ENCODE measurements at regions not wholly inside any gene's neighbourhood (a gene's known extent, or its start where the extent isn't known, plus 50 kb on each side); places are given as distances from the start of the nearest gene placed in this dataset.

GRCh38 chr16:26550111-26550610 lies 516.6 kb upstream of the C16orf82 start:
- no peaks in the 10 kb centered on the region for H3K4me1 ChIP-seq (replicated peaks in 1 of 2; ENCODE audit: control insufficient read depth in 2 of 2, insufficient read depth in 2 of 2, low read length in 2 of 2)
- WGBS (ENCODE audit: insufficient coverage, low coverage, missing lambda C conversion rate): 2% methylated on average over 3 of the region's 3 CpGs
- FAIRE-seq: no peak
- ChIA-PET CTCF (ENCODE audit: low intra/inter-chr PET ratio) (no interaction called here), POLR2A (no interaction called here)
- no peak for ATAC-seq
- H3K9me1 ChIP-seq (ENCODE audit: control insufficient read depth, insufficient read depth, low read length): no peaks in the 10 kb centered on the region
- H2AFZ ChIP-seq (ENCODE audit: low read depth, low read length): no peak overlapping the region
- H3K4me3 ChIP-seq: no peak overlapping the region
- no peak for DNase-seq (ENCODE audit: extremely low read depth in 1 of 4, low spot score in 3 of 4)
- no peaks in the 10 kb centered on the region for H3K79me2 ChIP-seq (ENCODE audit: control insufficient read depth, insufficient read depth, low read length)
- TF ChIP-seq POLR2B (IDR thresholded peaks at IDR 0.05; ENCODE audit: low read depth, partially characterized antibody): no peak
- no peak for TF ChIP-seq MITF (IDR thresholded peaks at IDR 0.05)
- TF ChIP-seq, protein P1, sequence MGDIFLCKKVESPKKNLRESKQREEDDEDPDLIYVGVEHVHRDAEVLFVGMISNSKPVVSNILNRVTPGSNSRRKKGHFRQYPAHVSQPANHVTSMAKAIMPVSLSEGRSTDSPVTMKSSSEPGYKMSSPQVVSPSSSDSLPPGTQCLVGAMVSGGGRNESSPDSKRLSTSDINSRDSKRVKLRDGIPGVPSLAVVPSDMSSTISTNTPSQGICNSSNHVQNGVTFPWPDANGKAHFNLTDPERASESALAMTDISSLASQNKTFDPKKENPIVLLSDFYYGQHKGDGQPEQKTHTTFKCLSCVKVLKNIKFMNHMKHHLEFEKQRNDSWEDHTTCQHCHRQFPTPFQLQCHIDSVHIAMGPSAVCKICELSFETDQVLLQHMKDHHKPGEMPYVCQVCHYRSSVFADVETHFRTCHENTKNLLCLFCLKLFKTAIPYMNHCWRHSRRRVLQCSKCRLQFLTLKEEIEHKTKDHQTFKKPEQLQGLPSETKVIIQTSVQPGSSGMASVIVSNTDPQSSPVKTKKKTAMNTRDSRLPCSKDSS (IDR thresholded peaks at IDR 0.05; ENCODE audit: low read depth, partially characterized antibody): no peak
- no peak for TF ChIP-seq NFE2 (IDR thresholded peaks at IDR 0.05; ENCODE audit: low read depth)
- TF ChIP-seq SRF (CRISPR knock-in tag; IDR thresholded peaks at IDR 0.05): no peak
- TF ChIP-seq PURB (CRISPR knock-in tag; IDR thresholded peaks at IDR 0.05; ENCODE audit: low read depth): no peak
- TF ChIP-seq, protein P2, sequence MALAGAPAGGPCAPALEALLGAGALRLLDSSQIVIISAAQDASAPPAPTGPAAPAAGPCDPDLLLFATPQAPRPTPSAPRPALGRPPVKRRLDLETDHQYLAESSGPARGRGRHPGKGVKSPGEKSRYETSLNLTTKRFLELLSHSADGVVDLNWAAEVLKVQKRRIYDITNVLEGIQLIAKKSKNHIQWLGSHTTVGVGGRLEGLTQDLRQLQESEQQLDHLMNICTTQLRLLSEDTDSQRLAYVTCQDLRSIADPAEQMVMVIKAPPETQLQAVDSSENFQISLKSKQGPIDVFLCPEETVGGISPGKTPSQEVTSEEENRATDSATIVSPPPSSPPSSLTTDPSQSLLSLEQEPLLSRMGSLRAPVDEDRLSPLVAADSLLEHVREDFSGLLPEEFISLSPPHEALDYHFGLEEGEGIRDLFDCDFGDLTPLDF (CRISPR knock-in tag; IDR thresholded peaks at IDR 0.05): no peak
- TF ChIP-seq KLF10 (CRISPR knock-in tag; IDR thresholded peaks at IDR 0.05): no peak
- TF ChIP-seq, protein P3, sequence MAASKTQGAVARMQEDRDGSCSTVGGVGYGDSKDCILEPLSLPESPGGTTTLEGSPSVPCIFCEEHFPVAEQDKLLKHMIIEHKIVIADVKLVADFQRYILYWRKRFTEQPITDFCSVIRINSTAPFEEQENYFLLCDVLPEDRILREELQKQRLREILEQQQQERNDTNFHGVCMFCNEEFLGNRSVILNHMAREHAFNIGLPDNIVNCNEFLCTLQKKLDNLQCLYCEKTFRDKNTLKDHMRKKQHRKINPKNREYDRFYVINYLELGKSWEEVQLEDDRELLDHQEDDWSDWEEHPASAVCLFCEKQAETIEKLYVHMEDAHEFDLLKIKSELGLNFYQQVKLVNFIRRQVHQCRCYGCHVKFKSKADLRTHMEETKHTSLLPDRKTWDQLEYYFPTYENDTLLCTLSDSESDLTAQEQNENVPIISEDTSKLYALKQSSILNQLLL (CRISPR knock-in tag; IDR thresholded peaks at IDR 0.05; ENCODE audit: borderline replicate concordance): no peak
- no peak for TF ChIP-seq TAF15 (IDR thresholded peaks at IDR 0.05; ENCODE audit: low read depth, low read length)
- H3K27ac ChIP-seq (ENCODE audit: extremely low read depth, low read depth, low read length): no peak overlapping the region
- H3K27me3 ChIP-seq (ENCODE audit: control insufficient read depth in 2 of 2, insufficient read depth in 2 of 2, low read length in 2 of 2): no peaks in the 10 kb centered on the region
- H4K20me1 ChIP-seq (replicated peaks; ENCODE audit: control insufficient read depth, insufficient read depth, low read length): no peaks in the 10 kb centered on the region
- no peaks in the 10 kb centered on the region for H3K9me3 ChIP-seq (replicated peaks; ENCODE audit: control insufficient read depth, insufficient read depth, low read depth, low read length)
- no TSS peak for BruUV-seq (replicated peaks)
- H3K4me2 ChIP-seq (ENCODE audit: insufficient read depth, low read length): no peak overlapping the region
- intact Hi-C loops (cut with micrococcal nuclease): no loop called here
- no peaks in the 10 kb centered on the region for H3K36me3 ChIP-seq (ENCODE audit: control insufficient read depth, insufficient read depth, low read length)
- in situ Hi-C loops (cut with MboI): no loop called here
- H3K9ac ChIP-seq (ENCODE audit: insufficient read depth in 1 of 2, low read depth in 2 of 2, low read length in 2 of 2): no peak overlapping the region
